ENCODE measurements at regions not wholly inside any gene's neighbourhood (a gene's known extent, or its start where the extent isn't known, plus 50 kb on each side); places are given as distances from the start of the nearest gene placed in this dataset.

- no peak overlapping the region for H3K4me2 ChIP-seq (ENCODE audit: control insufficient read depth, extremely low read depth, insufficient read depth, low read depth, low read length)
- H3K79me2 ChIP-seq (ENCODE audit: control insufficient read depth, insufficient read depth, low read length): no peaks in the 10 kb centered on the region
- H3K4me3 ChIP-seq (ENCODE audit: control insufficient read depth in 2 of 3, extremely low read depth in 1 of 3, insufficient read depth in 2 of 3, low read depth in 1 of 3, low read length in 3 of 3): no peak overlapping the region
- no peak overlapping the region for H2AFZ ChIP-seq (ENCODE audit: control insufficient read depth, low read length)
- H3K9me3 ChIP-seq (ENCODE audit: control insufficient read depth, low read depth, low read length): no peaks in the 10 kb centered on the region
- no peaks in the 10 kb centered on the region for H3K36me3 ChIP-seq (ENCODE audit: control insufficient read depth in 2 of 2, extremely low read depth in 1 of 2, insufficient read depth in 2 of 2, low read length in 2 of 2)
- FAIRE-seq (no peak), DNase-seq (ENCODE audit: low read depth, low spot score) (no peak)
- no peaks in the 10 kb centered on the region for H3K4me1 ChIP-seq (ENCODE audit: control insufficient read depth, extremely low read depth, insufficient read depth, low read length)
- H3K27ac ChIP-seq (ENCODE audit: control insufficient read depth, insufficient read depth, low read length): no peak overlapping the region
- no peak for TF ChIP-seq EZH2 (IDR thresholded peaks at IDR 0.05; ENCODE audit: low read length)
- TF ChIP-seq CTCF (optimal IDR thresholded peaks at IDR 0.05 in 1 of 3, IDR thresholded peaks at IDR 0.05 in 1 of 3, conservative IDR thresholded peaks at IDR 0.05 in 1 of 3; ENCODE audit: extremely low read depth in 1 of 3, insufficient read depth in 2 of 3, low read length in 3 of 3): no peak
- no peak overlapping the region for H3K9ac ChIP-seq (ENCODE audit: control insufficient read depth, extremely low read depth, insufficient read depth, low read length)
- dilution Hi-C loops (cut with MboI; ENCODE audit: extremely low pct_ligation_motif_present, low sequenced_read_pairs): no loop called here
- H4K20me1 ChIP-seq (ENCODE audit: control insufficient read depth, extremely low read depth, insufficient read depth, low read length): no peaks in the 10 kb centered on the region
- no peaks in the 10 kb centered on the region for H3K9me1 ChIP-seq (ENCODE audit: control insufficient read depth, extremely low read depth, insufficient read depth, low read length)
- H3K27me3 ChIP-seq (ENCODE audit: control insufficient read depth, extremely low read depth, insufficient read depth, low read length): no peaks in the 10 kb centered on the region
These were observed 62.1 kb upstream of the TRABD2B start for GRCh38 chr1:48059289-48059688.

DNA sequence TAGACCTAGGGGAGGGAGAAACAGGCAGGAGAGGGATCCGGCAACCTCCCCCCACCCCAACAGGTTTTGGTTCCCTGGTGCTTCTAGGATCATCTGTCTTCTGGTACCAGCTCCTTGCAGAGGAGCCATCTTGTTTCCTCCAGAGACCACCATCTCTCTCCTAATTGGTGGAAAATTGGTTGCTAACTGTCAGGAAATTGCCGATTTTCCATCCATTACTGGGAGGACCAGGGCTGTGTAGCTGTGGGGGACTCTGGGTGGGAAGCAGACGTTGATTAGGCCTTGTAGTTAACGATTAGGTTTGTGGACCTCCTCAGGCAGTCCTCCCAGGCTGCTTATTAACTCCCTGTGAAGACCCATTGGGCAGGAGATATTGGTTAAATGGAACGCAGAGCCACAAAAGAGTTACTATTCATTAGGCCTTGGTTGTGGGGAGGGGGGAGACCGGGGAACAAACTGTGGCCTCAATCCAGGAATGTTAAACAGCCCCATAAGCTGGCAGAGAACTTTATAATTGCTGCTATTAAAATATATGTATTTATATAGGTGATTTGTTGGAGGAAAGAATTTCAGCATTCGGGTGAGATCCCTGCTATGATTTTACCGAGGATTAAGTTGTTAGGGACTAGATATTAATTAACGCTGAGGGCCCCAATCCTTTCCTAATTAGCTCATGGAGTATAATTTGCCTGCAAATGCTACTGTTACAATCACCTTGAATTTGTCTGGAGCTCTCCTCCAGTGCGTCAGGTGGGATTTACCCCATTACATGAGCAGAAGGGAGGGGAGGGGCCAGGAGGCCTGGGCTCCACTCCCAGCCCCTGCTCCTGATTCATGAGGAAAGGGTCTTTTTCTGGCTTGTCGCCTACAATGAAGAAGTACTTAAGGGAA is 61.2 kb upstream of the TRABD2B start:
- FAIRE-seq (no peak), DNase-seq (ENCODE audit: low read depth, low spot score) (no peak)
- H3K4me2 ChIP-seq (ENCODE audit: control insufficient read depth, extremely low read depth, insufficient read depth, low read depth, low read length): no peak overlapping the region

More for the DNA sequence above, 61.2 kb upstream of the TRABD2B start:
- TF ChIP-seq EZH2 (IDR thresholded peaks at IDR 0.05; ENCODE audit: low read length): no peak
- no peak for TF ChIP-seq CTCF (optimal IDR thresholded peaks at IDR 0.05 in 1 of 3, IDR thresholded peaks at IDR 0.05 in 1 of 3, conservative IDR thresholded peaks at IDR 0.05 in 1 of 3; ENCODE audit: extremely low read depth in 1 of 3, insufficient read depth in 2 of 3, low read length in 3 of 3)
- H3K9me1 ChIP-seq (ENCODE audit: control insufficient read depth, extremely low read depth, insufficient read depth, low read length): no peaks in the 10 kb centered on the region
- dilution Hi-C loops (cut with MboI; ENCODE audit: extremely low pct_ligation_motif_present, low sequenced_read_pairs): no loop called here
- H3K27me3 ChIP-seq (ENCODE audit: control insufficient read depth, extremely low read depth, insufficient read depth, low read length): no peaks in the 10 kb centered on the region
- H4K20me1 ChIP-seq (ENCODE audit: control insufficient read depth, extremely low read depth, insufficient read depth, low read length): no peaks in the 10 kb centered on the region
- H3K27ac ChIP-seq (ENCODE audit: control insufficient read depth, insufficient read depth, low read length): no peak overlapping the region
- H3K36me3 ChIP-seq (ENCODE audit: control insufficient read depth in 2 of 2, extremely low read depth in 1 of 2, insufficient read depth in 2 of 2, low read length in 2 of 2): no peaks in the 10 kb centered on the region
- H3K79me2 ChIP-seq (ENCODE audit: control insufficient read depth, insufficient read depth, low read length): no peaks in the 10 kb centered on the region
- H2AFZ ChIP-seq (ENCODE audit: control insufficient read depth, low read length): no peak overlapping the region
- no peaks in the 10 kb centered on the region for H3K9me3 ChIP-seq (ENCODE audit: control insufficient read depth, low read depth, low read length)
- no peak overlapping the region for H3K4me3 ChIP-seq (ENCODE audit: control insufficient read depth in 2 of 3, extremely low read depth in 1 of 3, insufficient read depth in 2 of 3, low read depth in 1 of 3, low read length in 3 of 3)
- H3K4me1 ChIP-seq (ENCODE audit: control insufficient read depth, extremely low read depth, insufficient read depth, low read length): no peaks in the 10 kb centered on the region
- no peak overlapping the region for H3K9ac ChIP-seq (ENCODE audit: control insufficient read depth, extremely low read depth, insufficient read depth, low read length)
